ENCODE measurements at regions not wholly inside any gene's neighbourhood (a gene's known extent, or its start where the extent isn't known, plus 50 kb on each side); places are given as distances from the start of the nearest gene placed in this dataset.

GRCh38 chr3:118089563-118089962 lies 945.1 kb downstream of the IGSF11 start:
- no peak for DNase-seq
- no peaks in the 10 kb centered on the region for H3K36me3 ChIP-seq (ENCODE audit: low read depth)
- intact Hi-C loops (cut with DNase I, micrococcal nuclease) = no loop called here
- no peak for ATAC-seq
- no peaks in the 10 kb centered on the region for H3K4me1 ChIP-seq (ENCODE audit: low read depth)
- H3K4me3 ChIP-seq = no peak overlapping the region
- peaks cover 28% of the 10 kb centered on the region for H3K9me3 ChIP-seq
- no peak for TF ChIP-seq CTCF (IDR thresholded peaks at IDR 0.05)

DNA sequence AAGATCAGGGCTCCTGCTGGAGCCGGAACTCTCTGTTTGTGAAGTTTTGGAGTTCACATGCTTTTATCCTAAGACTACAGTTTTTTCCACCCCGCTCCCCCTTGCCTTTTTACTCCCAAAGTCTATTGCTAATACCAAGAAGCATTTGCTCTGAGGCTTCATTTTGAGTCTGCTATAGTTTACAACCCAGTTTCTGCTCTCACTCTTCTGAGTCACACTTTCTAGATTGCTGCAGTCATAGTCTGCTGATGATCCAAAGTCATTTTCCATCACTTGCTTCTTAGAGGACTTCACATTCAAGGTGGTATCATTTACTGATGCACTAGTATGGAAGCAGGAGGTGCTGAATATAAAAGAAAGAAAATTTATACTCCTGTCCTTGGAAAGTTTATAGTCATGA lies 937.4 kb downstream of the IGSF11 start:
- DNase-seq = no peak
- Histone ChIP-seq H3K4me3 (no peak overlapping the region), H3K4me1 (ENCODE audit: low read depth) (no peaks in the 10 kb centered on the region), H3K9me3 (peaks cover 19% of the 10 kb centered on the region), H3K36me3 (ENCODE audit: low read depth) (no peaks in the 10 kb centered on the region)
- intact Hi-C loops (cut with DNase I, micrococcal nuclease) = no loop called here
- no peak for TF ChIP-seq CTCF (IDR thresholded peaks at IDR 0.05)
- no peak for ATAC-seq

DNA sequence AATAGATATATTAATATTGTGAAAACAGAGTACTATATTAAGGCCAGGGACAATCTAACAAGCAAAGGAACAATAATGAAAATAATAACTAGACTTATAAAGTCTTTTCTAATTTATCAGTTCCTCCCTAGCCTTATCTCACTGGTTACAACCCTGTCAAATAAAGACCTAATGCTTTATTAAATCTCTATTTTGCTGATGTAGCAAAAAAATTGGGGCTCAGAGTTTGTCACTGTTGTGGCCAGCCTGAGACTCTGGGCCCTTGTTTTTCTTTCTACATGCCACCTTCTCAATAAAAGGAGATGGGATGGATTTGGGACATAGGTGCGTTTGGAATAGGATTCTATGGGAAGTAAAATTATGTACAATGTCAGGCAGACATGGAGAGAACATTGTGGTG lies 937.0 kb downstream of the IGSF11 start:
- no peak for DNase-seq
- no peak overlapping the region for H3K4me3 ChIP-seq
- intact Hi-C loops (cut with DNase I, micrococcal nuclease) = no loop called here
- no peaks in the 10 kb centered on the region for H3K36me3 ChIP-seq (ENCODE audit: low read depth)
- H3K4me1 ChIP-seq (ENCODE audit: low read depth) = no peaks in the 10 kb centered on the region
- no peak for TF ChIP-seq CTCF (IDR thresholded peaks at IDR 0.05)
- no peak for ATAC-seq
- H3K9me3 ChIP-seq = peaks cover 15% of the 10 kb centered on the region

- DNase-seq (no peak), ATAC-seq (no peak)
- intact Hi-C loops (cut with DNase I, micrococcal nuclease) = no loop called here
- H3K4me3 ChIP-seq = no peak overlapping the region
- H3K4me1 ChIP-seq (ENCODE audit: low read depth) = no peaks in the 10 kb centered on the region
- H3K9me3 ChIP-seq = peaks cover 3% of the 10 kb centered on the region
- H3K36me3 ChIP-seq (ENCODE audit: low read depth) = no peaks in the 10 kb centered on the region
- TF ChIP-seq CTCF (IDR thresholded peaks at IDR 0.05) = no peak
These were observed 935.8 kb downstream of the IGSF11 start for GRCh38 chr3:118098827-118099226.

DNA sequence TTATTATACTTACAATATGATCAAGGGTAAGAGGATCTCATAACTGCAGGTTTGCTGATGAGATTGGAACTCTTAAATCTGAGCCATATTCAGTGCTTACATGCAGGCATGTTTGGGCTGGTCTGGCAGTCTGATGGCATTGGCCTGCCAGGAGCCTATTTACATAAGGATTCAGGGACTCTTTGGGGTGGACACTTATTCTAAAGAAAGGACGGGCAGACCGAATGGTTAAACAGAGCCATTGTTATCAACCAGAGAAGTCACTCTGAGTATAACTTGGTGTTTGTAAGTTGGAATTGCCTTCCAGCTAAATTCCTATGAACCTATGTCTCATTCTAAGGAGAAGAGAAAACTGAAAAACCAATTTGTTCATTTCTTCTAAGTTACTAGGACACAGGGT lies 932.8 kb downstream of the IGSF11 start:
- no peak for ATAC-seq

More for the DNA sequence above, 932.8 kb downstream of the IGSF11 start:
- Histone ChIP-seq H3K4me1 (ENCODE audit: low read depth) (no peaks in the 10 kb centered on the region), H3K36me3 (ENCODE audit: low read depth) (no peaks in the 10 kb centered on the region), H3K4me3 (no peak overlapping the region), H3K9me3 (no peaks in the 10 kb centered on the region)
- intact Hi-C loops (cut with DNase I, micrococcal nuclease) = no loop called here
- DNase-seq = no peak
- TF ChIP-seq CTCF (IDR thresholded peaks at IDR 0.05) = no peak
